ENCODE measurements at regions not wholly inside any gene's neighbourhood (a gene's known extent, or its start where the extent isn't known, plus 50 kb on each side); places are given as distances from the start of the nearest gene placed in this dataset.

DNA sequence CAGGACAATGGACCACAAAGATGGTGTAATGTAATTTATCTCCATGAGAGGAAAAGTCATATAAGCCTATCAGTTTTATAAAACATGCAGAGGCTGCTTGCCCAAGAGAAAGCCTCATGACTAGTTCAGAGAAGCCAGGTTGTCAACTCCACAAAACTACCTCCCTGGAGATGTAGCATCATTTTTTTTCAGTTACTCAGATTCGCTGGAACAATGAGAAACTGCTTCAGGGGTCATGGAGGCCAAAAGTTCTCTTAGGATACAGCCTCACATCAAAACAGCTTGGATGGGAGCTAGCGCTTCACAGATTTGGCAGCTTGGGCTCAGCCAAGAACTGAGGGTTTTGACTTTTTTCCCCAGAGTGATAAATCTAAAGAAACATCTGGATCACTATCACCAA is 263.5 kb downstream of the INSIG2 start:
- DNase-seq (ENCODE audit: low read depth in 2 of 3, low spot score in 2 of 3) = no peak

GRCh38 chr2:118350621-118351020 is 262.4 kb downstream of the INSIG2 start:
- DNase-seq (ENCODE audit: low read depth in 2 of 3, low spot score in 2 of 3) = no peak

DNA sequence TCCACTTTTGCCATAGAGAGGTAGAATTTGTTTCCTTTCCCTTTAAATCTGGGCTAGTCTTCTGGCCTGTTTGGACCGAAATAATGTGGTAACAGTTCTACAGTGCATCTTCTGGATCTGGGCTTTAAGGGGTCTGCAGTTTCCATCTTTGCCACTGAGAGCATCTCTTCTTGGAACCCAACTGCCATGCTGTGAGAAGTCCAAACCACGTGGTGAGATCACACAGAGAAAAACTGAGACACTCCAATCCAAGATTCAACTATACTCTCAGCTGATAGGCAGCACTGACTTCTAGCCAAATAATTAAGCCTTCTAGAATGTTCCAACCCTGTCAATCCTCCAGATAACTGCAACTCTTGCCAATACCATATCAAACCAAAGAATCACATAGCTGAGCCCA is 261.1 kb downstream of the INSIG2 start:
- no peak for DNase-seq (ENCODE audit: low read depth in 2 of 3, low spot score in 2 of 3)

- no peak for DNase-seq (ENCODE audit: low read depth in 2 of 3, low spot score in 2 of 3)
Measured at GRCh38 chr2:118348380-118349034, 260.2 kb downstream of the INSIG2 start.

GRCh38 chr2:118345465-118345864 is 257.2 kb downstream of the INSIG2 start:
- DNase-seq (ENCODE audit: low read depth in 2 of 3, low spot score in 2 of 3) = no peak

DNA sequence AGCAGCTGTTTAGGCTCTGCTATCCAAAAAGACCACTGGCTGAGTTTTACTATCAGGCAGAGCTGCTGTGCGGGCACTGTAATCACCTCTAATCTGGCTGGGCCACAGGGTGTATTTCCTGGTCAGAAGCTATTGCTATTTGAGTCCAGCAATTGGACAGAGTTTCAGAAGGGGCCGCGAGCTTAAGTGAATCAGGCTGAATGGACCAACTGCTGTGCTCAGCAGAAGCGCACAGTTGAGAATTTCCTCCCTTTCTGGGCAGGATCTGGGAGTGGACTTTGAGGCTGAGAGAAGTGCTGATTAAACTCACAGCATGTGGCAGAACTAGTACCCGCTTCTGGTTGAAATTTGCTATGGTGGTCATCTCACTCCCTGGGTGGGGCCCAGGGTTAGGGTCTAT is 251.8 kb downstream of the INSIG2 start:
- no peak for DNase-seq (ENCODE audit: low read depth in 2 of 3, low spot score in 2 of 3)

GRCh38 chr2:118339386-118339785 is 251.1 kb downstream of the INSIG2 start:
- DNase-seq (ENCODE audit: low read depth in 2 of 3, low spot score in 2 of 3) = no peak

- no peak for DNase-seq (ENCODE audit: low read depth in 2 of 3, low spot score in 2 of 3)
Measured at GRCh38 chr2:118333664-118334063, 245.4 kb downstream of the INSIG2 start.

GRCh38 chr2:118325321-118325955 is 237.2 kb downstream of the INSIG2 start:
- DNase-seq (ENCODE audit: low read depth in 2 of 3, low spot score in 2 of 3) = no peak

- DNase-seq (ENCODE audit: low read depth in 2 of 3, low spot score in 2 of 3) = no peak
Measured at GRCh38 chr2:118322406-118322805, 234.1 kb downstream of the INSIG2 start.

GRCh38 chr2:118321432-118322105 is 233.3 kb downstream of the INSIG2 start:
- DNase-seq (ENCODE audit: low read depth in 2 of 3, low spot score in 2 of 3) = no peak

- DNase-seq (ENCODE audit: low read depth in 2 of 3, low spot score in 2 of 3) = no peak
Measured at GRCh38 chr2:118320658-118321057, 232.4 kb downstream of the INSIG2 start.

DNA sequence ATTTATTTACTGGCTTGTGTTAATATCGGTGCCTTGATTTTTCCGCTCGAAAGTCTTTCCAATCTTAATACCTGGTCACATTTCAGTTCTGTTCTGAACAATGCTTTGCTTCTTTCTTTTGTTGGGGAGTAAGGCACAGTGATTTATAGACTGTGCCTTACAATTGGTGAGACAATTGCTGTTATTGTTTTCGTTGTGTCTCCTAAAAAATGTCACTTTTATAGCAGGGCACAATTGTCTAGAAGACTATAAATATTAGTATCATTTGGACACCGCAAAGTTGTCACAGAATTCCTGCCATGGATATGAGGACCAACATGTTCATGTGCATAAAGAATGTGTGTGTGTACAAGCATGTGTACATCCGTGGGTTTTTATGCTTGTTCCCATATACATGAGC is 231.9 kb downstream of the INSIG2 start:
- no peak for DNase-seq (ENCODE audit: low read depth in 2 of 3, low spot score in 2 of 3)

DNA sequence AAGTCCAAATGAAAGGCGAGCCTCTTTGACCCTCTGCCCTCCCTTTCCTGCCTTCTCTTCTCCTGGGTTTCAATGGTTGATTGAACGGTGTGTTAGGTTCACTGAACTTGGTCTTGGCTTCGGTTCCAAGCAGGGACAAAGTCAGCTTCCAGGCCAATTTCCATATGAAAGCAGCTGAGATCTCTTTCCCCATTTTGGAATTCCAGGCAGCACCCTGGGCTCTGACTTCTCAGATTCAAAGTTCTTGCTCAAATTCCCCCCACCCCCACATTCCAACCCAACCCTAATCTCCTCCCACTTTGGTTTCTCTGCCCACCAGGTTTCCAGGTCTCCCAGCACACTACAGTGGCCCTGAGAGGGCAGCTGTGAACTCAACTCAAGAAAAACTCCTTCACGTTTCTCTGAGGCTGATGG is 231.0 kb downstream of the INSIG2 start:
- no peak for DNase-seq (ENCODE audit: low read depth in 2 of 3, low spot score in 2 of 3)

DNA sequence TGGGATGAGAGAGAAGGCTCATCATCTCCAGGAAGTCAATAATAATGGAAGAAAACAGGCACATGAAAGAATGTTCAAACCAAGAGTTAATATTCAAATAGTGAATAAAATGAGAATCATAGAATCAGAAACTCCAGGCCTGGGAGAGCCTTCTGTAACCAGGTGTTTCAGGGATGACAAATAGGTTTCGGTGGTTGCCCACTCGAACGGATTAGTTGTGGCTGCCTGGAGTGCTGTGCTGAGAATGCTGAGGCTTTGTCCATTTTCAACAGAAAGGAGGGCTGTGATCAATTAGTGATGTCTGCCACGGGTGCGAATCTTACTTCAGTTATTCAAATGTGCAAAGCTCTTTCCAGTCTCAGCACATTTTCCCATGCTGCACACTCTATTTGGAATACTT is 227.3 kb downstream of the INSIG2 start:
- DNase-seq (ENCODE audit: low read depth in 2 of 3, low spot score in 2 of 3) = no peak

GRCh38 chr2:118312969-118313756 is 224.9 kb downstream of the INSIG2 start:
- no peak for DNase-seq (ENCODE audit: low read depth in 2 of 3, low spot score in 2 of 3)

DNA sequence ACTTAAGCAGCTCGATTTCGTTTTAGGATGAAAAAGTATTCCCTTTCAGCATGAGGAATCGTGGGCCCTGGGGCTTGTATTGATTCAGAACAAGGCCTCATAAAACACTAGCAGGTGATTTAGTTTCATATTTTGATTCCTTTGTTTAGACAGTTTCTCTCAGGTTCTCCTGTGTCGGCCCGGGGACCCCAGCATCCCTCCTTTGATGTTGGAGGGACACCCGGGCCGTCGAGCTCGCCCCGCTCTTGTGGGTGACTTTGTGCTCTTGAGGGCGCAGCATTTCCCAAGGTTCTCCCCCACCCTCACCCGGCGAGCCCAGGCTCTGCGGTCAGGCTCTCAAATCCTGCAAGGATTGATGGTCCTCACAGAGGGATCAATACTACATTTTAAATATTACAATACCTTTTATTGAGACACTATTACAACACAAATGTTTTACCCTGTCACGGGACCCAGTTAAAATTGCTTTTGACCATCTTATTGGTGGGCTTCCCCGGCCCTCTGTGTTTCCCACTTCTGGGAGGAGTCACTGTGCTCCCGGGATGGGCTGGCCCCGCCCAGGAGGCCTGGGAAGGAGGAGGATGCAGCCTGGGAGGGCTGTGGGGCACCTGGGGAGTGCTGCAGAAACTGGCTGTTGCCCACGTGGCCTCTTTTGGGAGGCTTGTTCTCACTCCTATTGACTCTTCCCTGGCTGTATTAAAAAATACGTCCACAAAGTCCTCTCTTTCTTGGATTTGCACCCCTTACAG is 222.6 kb downstream of the INSIG2 start:
- DNase-seq (ENCODE audit: low read depth in 2 of 3, low spot score in 2 of 3) = no peak

- peak; percentile 23 to 30 (median 29) for DNase-seq (ENCODE audit: low read depth in 2 of 3, low spot score in 2 of 3)
Measured at GRCh38 chr2:118309946-118310680, 221.8 kb downstream of the INSIG2 start.

- DNase-seq (ENCODE audit: low read depth in 2 of 3, low spot score in 2 of 3) = no peak
Measured at GRCh38 chr2:118309257-118309945, 221.1 kb downstream of the INSIG2 start.

DNA sequence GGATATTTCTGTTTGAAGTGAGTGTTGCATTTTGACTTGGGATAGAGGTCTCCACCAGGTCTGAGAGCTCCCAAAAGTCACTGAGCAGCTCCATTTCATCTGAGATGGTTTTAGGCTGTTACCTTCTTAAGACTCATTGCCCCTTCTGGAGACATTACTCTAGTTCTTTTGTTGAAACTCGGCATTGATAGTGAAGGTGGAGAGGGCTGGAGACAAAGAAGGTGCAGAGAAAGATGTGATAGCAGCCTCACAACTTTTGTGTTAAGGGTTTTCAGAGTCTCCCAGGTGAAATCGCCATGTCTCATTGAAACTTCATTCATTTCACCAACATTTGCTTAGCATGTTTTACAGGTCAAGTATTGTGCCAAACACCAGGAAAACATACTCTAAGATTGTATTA is 219.6 kb downstream of the INSIG2 start:
- no peak for DNase-seq (ENCODE audit: low read depth in 2 of 3, low spot score in 2 of 3)

Measured in activated CD8-positive, alpha-beta memory T cell treated with anti-CD3 and anti-CD28 coated beads for 48 hours (primary cell).